ENCODE measurements at regions not wholly inside any gene's neighbourhood (a gene's known extent, or its start where the extent isn't known, plus 50 kb on each side); places are given as distances from the start of the nearest gene placed in this dataset.

- 64 to 84% methylated on average over 2 of the region's 2 CpGs for WGBS, 2 donors
- TF ChIP-seq POLR2A (IDR thresholded peaks at IDR 0.05) (no peak), CTCF (IDR thresholded peaks at IDR 0.05) (no peak)
- Histone ChIP-seq H3K36me3 (ENCODE audit: low read depth, missing control alignments) (no peaks in the 10 kb centered on the region), H3K9me3 (no peaks in the 10 kb centered on the region), H3K27ac (no peak overlapping the region), H3K27me3 (no peaks in the 10 kb centered on the region), H3K4me1 (no peaks in the 10 kb centered on the region), H3K4me3 (no peak overlapping the region)
- intact Hi-C loops (cut with DNase I; ENCODE audit: low total_unique reads): no loop called here
- DNase-seq: no peak
These were observed 196.5 kb upstream of the CDH9 start for GRCh38 chr5:27234916-27235315.

- Histone ChIP-seq H3K36me3 (ENCODE audit: low read depth, missing control alignments) (no peaks in the 10 kb centered on the region), H3K27ac (no peak overlapping the region), H3K4me1 (no peaks in the 10 kb centered on the region), H3K9me3 (no peaks in the 10 kb centered on the region), H3K4me3 (no peak overlapping the region), H3K27me3 (no peaks in the 10 kb centered on the region)
- DNase-seq: no peak
- TF ChIP-seq CTCF (IDR thresholded peaks at IDR 0.05) (no peak), POLR2A (IDR thresholded peaks at IDR 0.05) (no peak)
- intact Hi-C loops (cut with DNase I; ENCODE audit: low total_unique reads): no loop called here
- WGBS, 2 donors: 80 to 88% methylated on average over 1 of the region's 1 CpG
These were observed 183.0 kb upstream of the CDH9 start for GRCh38 chr5:27221410-27221809.

GRCh38 chr5:27220752-27221151, 182.4 kb upstream of the CDH9 start:
- no peak overlapping the region for H3K27ac ChIP-seq
- 60 to 73% methylated on average over 4 of the region's 4 CpGs for WGBS, 2 donors
- no peaks in the 10 kb centered on the region for H3K27me3 ChIP-seq
- H3K36me3 ChIP-seq (ENCODE audit: low read depth, missing control alignments): no peaks in the 10 kb centered on the region
- H3K4me3 ChIP-seq: peak overlapping the region; percentile 7 to 8
- DNase-seq: no peak
- intact Hi-C loops (cut with DNase I; ENCODE audit: low total_unique reads): no loop called here
- TF ChIP-seq POLR2A (IDR thresholded peaks at IDR 0.05): no peak
- TF ChIP-seq CTCF (IDR thresholded peaks at IDR 0.05): no peak
- no peaks in the 10 kb centered on the region for H3K9me3 ChIP-seq
- H3K4me1 ChIP-seq: no peaks in the 10 kb centered on the region

GRCh38 chr5:27217977-27218376, 179.6 kb upstream of the CDH9 start:
- peak overlapping the region in 1 of 2 donors; percentile 23 for H3K4me3 ChIP-seq
- H3K27me3 ChIP-seq: no peaks in the 10 kb centered on the region
- H3K27ac ChIP-seq: no peak overlapping the region
- no peaks in the 10 kb centered on the region for H3K4me1 ChIP-seq
- H3K36me3 ChIP-seq (ENCODE audit: low read depth, missing control alignments): no peaks in the 10 kb centered on the region
- H3K9me3 ChIP-seq: no peaks in the 10 kb centered on the region
- TF ChIP-seq POLR2A (IDR thresholded peaks at IDR 0.05) (no peak), CTCF (IDR thresholded peaks at IDR 0.05) (no peak)
- 53 to 82% methylated on average over 7 of the region's 7 CpGs for WGBS, 2 donors
- DNase-seq: no peak
- intact Hi-C loops (cut with DNase I; ENCODE audit: low total_unique reads): no loop called here

GRCh38 chr5:27217155-27217956, 179.0 kb upstream of the CDH9 start:
- peak; percentile 34 for DNase-seq
- Histone ChIP-seq H3K9me3 (no peaks in the 10 kb centered on the region), H3K4me3 (peak overlapping the region in 1 of 2 donors; percentile 23), H3K27me3 (no peaks in the 10 kb centered on the region), H3K27ac (no peak overlapping the region), H3K36me3 (ENCODE audit: low read depth, missing control alignments) (no peaks in the 10 kb centered on the region), H3K4me1 (no peaks in the 10 kb centered on the region)
- WGBS, 2 donors: 46 to 77% methylated on average over 9 to 15 of the region's 15 CpGs
- intact Hi-C loops (cut with DNase I; ENCODE audit: low total_unique reads): no loop called here
- no peak for TF ChIP-seq POLR2A (IDR thresholded peaks at IDR 0.05)
- TF ChIP-seq CTCF (IDR thresholded peaks at IDR 0.05): no peak

All from testis (tissue), 2 donors.